ENCODE measurements at regions not wholly inside any gene's neighbourhood (a gene's known extent, or its start where the extent isn't known, plus 50 kb on each side); places are given as distances from the start of the nearest gene placed in this dataset.

DNA sequence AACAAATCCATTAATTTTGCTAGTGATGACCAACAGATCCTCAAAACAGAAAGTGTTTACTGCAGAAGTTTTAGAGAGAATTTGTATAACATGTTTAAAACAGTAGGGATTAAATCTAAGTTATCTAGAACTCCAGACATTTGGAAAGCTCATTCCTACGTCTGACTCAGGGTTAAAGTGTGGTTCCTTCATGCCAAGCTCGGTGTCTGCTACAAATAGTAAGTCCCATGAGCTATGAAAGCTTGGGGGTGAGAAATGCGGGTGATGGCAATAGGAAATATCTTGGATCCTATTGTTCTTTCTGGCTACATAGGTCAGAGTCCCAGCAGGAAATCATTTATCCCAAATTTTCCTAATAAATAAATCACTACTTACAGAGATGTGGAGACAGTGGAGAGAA lies 867.1 kb downstream of the UQCRFS1 start:
- H3K9me3 Mint-ChIP-seq, result no peaks in the 10 kb centered on the region
- H3K4me1 Mint-ChIP-seq (ENCODE audit: low read depth in 2 of 2), result no peaks in the 10 kb centered on the region
- no peak for DNase-seq (ENCODE audit: low spot score)
- peaks cover 1% of the 10 kb centered on the region for H3K36me3 Mint-ChIP-seq
- ATAC-seq, result no peak
- H3K4me3 Mint-ChIP-seq, result no peak overlapping the region
- H3K27me3 Mint-ChIP-seq, result peaks cover 0 to 7% of the 10 kb centered on the region in 2 donors
- H3K27ac Mint-ChIP-seq, result no peak overlapping the region

DNA sequence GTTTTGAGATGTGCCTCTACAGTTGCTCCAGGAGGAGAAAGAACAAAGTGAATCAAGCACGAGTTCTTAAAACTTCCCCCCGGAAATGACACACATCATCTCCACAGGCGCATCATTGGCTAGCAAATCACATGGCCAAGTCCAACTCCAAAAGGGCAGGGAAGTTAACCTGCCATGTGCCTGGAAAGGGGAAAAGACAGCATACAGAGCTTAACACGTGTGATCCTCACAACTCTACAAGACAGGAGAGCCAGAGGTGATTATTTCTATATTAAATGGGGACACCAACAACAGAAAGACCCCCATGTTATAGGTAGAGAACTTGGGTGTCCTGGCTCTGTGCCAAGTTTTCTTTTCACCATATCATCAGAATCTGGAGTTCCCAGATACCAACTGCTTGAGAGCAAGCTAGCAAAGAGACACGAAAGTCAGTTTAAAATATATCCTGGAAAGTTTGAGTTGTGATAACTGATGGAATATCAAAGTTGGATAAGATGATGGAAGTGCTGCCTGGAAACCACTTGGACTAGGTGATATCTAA lies 871.1 kb downstream of the UQCRFS1 start:
- Mint-ChIP-seq H3K27me3 (peaks cover 0 to 7% of the 10 kb centered on the region in 2 donors), H3K36me3 (peaks cover 7% of the 10 kb centered on the region), H3K9me3 (no peaks in the 10 kb centered on the region), H3K27ac (no peak overlapping the region), H3K4me3 (no peak overlapping the region), H3K4me1 (ENCODE audit: low read depth in 2 of 2) (no peaks in the 10 kb centered on the region)
- DNase-seq (ENCODE audit: low spot score) (no peak), ATAC-seq (no peak)

DNA sequence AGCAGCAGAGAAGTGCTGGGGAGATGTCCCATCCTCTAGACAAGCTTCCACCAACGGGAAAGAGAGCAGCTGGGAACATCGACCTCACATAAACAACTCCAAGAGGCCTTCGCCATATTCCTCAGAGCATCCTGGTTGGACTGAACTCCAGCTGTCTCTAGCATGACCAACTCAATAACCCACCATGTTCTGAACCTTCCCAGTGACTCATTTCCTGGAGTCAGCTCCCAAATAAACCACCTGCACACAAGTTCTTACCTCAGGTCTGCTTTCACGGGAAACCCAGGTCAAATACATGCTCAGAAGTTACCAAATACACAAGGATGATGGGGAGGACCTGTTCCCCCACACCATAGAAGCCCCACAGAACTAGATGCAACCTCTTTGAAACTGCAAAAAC lies 878.5 kb downstream of the UQCRFS1 start:
- no peak overlapping the region for H3K27ac Mint-ChIP-seq
- ATAC-seq (no peak), DNase-seq (ENCODE audit: low spot score) (no peak)
- H3K36me3 Mint-ChIP-seq, result peaks cover 7% of the 10 kb centered on the region
- no peaks in the 10 kb centered on the region for H3K9me3 Mint-ChIP-seq
- H3K4me3 Mint-ChIP-seq, result no peak overlapping the region
- H3K27me3 Mint-ChIP-seq, result no peaks in the 10 kb centered on the region
- no peaks in the 10 kb centered on the region for H3K4me1 Mint-ChIP-seq (ENCODE audit: low read depth in 2 of 2)

DNA sequence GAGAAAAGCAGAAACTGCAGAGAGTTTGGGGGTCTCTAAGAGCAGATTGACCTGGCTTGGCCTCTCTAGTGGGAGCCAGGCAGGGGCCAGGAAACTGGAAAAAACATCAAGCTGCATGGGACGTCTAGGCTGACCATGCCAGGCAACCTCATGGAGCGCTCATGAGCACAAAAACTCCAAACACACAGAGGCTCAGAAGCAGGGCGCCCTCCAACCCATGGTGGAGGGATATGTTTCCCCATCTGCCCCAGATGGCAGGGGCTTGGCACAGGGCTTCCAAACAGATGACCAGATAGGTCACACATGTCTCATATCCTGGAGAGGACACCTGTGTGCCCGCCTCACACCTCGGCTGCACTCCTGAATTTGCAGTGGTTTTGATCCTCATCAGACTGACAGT lies 879.0 kb downstream of the UQCRFS1 start:
- ATAC-seq (no peak), DNase-seq (ENCODE audit: low spot score) (no peak)
- H3K27me3 Mint-ChIP-seq, result no peaks in the 10 kb centered on the region
- peaks cover 2% of the 10 kb centered on the region for H3K36me3 Mint-ChIP-seq
- no peak overlapping the region for H3K4me3 Mint-ChIP-seq
- no peaks in the 10 kb centered on the region for H3K9me3 Mint-ChIP-seq
- H3K4me1 Mint-ChIP-seq (ENCODE audit: low read depth in 2 of 2), result no peaks in the 10 kb centered on the region
- no peak overlapping the region for H3K27ac Mint-ChIP-seq

DNA sequence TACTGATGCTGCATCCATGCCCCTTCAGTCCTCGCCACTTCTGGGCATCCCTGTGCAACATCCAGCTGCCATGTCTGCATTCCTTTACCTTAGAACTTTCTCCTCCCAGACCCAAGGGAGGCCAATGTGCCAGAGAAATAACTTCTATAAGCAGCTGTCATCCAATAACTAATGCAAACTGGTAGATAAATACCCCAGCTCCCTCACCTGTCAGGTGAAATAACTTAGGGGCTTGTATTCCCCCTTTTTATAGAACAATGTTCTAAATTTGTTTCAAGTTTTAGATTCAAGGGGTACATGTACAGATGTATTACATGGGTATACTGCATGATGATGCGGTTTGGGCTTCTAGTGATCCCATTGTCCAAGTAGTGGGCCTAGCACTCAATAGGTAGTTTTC lies 880.1 kb downstream of the UQCRFS1 start:
- Mint-ChIP-seq H3K36me3 (no peaks in the 10 kb centered on the region), H3K27ac (no peak overlapping the region), H3K27me3 (no peaks in the 10 kb centered on the region), H3K4me1 (ENCODE audit: low read depth in 2 of 2) (no peaks in the 10 kb centered on the region), H3K9me3 (no peaks in the 10 kb centered on the region), H3K4me3 (no peak overlapping the region)
- ATAC-seq, result no peak
- DNase-seq (ENCODE audit: low spot score), result no peak

DNA sequence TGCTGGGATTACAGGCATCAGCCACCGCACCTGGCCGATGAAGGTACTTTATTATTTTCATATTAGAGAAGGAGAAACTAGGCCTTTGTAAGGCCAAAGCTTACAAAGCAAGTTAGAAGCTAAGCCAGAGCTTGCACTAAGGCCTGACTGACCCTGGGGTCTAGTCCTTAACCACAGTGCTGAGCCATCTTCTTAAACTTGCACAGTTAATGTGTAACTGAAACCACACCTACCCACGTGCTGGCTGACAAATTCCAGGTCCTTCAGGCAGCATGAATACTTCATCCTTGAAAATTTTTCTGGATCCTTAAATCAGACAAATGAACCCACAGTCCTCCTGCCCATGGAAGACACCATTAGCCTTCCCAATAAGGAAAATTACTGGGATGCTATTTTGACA lies 880.6 kb downstream of the UQCRFS1 start:
- Mint-ChIP-seq H3K27me3 (no peaks in the 10 kb centered on the region), H3K4me1 (ENCODE audit: low read depth in 2 of 2) (no peaks in the 10 kb centered on the region), H3K36me3 (no peaks in the 10 kb centered on the region), H3K4me3 (no peak overlapping the region), H3K27ac (no peak overlapping the region), H3K9me3 (no peaks in the 10 kb centered on the region)
- no peak for DNase-seq (ENCODE audit: low spot score)
- ATAC-seq, result no peak

DNA sequence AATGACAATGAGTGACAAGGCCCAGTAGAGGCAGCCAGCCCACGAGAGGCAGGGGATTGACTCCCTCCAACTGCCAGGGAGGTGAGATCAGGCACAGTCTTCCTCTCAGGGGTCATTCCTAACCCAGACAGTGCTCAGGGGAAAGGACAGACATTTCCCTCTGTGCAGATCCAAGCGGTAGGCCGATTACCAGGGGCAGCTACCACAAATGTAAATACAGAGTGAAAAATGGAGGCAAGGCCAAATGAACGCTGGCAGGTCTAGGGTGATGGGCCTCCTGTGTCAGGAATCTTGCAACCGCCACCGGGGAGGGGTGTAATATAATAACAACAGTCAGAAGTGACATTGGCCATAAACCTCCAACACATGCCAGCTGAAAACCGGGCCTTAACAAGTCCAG lies 881.4 kb downstream of the UQCRFS1 start:
- no peaks in the 10 kb centered on the region for H3K36me3 Mint-ChIP-seq
- H3K27ac Mint-ChIP-seq, result no peak overlapping the region
- DNase-seq (ENCODE audit: low spot score) (no peak), ATAC-seq (no peak)
- H3K9me3 Mint-ChIP-seq, result no peaks in the 10 kb centered on the region
- H3K4me3 Mint-ChIP-seq, result no peak overlapping the region
- H3K4me1 Mint-ChIP-seq (ENCODE audit: low read depth in 2 of 2), result no peaks in the 10 kb centered on the region
- no peaks in the 10 kb centered on the region for H3K27me3 Mint-ChIP-seq

DNA sequence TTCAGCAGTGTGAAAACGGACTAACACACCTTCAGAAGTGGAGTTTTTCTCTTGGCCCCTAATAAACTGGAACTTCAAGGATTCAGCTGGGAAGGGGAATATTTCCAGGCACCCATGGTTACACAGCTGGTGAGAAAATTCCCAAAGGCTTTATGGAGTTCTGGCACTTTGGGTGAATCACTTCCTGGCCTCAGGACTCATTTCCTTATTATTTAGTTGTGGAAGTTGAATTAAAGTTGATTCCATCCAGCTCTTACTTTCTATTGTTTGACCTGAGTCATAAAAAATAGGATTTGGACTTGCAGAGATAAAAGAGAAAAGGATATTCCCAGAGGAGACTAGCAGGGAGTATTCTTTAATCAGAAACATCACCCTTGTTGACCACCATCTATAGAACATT lies 882.1 kb downstream of the UQCRFS1 start:
- no peak overlapping the region for H3K4me3 Mint-ChIP-seq
- DNase-seq (ENCODE audit: low spot score), result no peak
- peaks cover 0 to under 1% of the 10 kb centered on the region in 2 donors for H3K4me1 Mint-ChIP-seq (ENCODE audit: low read depth in 2 of 2)
- H3K9me3 Mint-ChIP-seq, result no peaks in the 10 kb centered on the region
- H3K27ac Mint-ChIP-seq, result no peak overlapping the region
- H3K36me3 Mint-ChIP-seq, result no peaks in the 10 kb centered on the region
- no peaks in the 10 kb centered on the region for H3K27me3 Mint-ChIP-seq
- ATAC-seq, result no peak

DNA sequence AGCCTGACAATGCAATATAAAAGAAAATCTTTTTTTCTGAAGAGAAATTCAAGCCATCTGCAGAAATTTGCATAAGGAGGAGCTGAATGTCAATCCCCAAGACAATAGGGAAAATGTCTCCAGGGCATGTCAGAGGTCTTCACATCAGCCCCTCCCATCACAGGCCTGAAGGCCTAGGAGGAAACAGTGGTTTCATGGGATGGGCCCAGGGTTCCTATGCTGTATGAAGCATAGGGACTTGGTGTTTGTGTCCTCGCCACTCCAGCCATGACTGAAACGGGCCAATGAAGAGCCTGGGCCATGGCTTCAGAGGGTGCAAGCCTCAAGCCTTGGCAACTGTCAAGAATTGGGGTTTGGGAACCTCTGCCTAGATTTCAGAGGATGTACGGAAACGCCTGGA lies 883.5 kb downstream of the UQCRFS1 start:
- peaks cover 0 to 4% of the 10 kb centered on the region in 2 donors for H3K4me1 Mint-ChIP-seq (ENCODE audit: low read depth in 2 of 2)
- no peaks in the 10 kb centered on the region for H3K9me3 Mint-ChIP-seq
- H3K4me3 Mint-ChIP-seq, result no peak overlapping the region
- H3K27ac Mint-ChIP-seq, result no peak overlapping the region
- DNase-seq (ENCODE audit: low spot score), result no peak
- ATAC-seq, result no peak
- no peaks in the 10 kb centered on the region for H3K27me3 Mint-ChIP-seq
- no peaks in the 10 kb centered on the region for H3K36me3 Mint-ChIP-seq

DNA sequence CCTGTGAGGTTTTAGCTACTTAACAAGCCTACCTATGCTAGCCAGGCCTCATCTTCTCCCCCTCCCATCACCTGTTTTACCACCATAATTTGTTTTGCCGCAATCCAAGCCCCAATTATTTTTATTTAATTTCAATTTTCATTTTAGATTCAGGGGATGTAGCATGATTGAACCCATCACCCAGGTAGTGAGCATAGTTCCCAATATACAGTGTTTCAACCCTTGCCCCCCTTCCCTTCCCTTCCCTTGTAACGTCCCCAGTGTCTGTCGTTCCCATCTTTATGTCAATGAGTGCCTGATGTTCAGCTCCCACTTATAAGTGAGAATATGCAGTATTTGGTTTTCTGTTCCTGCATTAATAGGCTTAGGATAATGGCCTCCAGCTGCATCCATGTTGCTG lies 885.0 kb downstream of the UQCRFS1 start:
- ATAC-seq (no peak), DNase-seq (ENCODE audit: low spot score) (no peak)
- Mint-ChIP-seq H3K4me3 (no peak overlapping the region), H3K9me3 (no peaks in the 10 kb centered on the region), H3K27ac (no peak overlapping the region), H3K36me3 (no peaks in the 10 kb centered on the region), H3K4me1 (ENCODE audit: low read depth in 2 of 2) (peaks cover 0 to 4% of the 10 kb centered on the region in 2 donors), H3K27me3 (no peaks in the 10 kb centered on the region)

DNA sequence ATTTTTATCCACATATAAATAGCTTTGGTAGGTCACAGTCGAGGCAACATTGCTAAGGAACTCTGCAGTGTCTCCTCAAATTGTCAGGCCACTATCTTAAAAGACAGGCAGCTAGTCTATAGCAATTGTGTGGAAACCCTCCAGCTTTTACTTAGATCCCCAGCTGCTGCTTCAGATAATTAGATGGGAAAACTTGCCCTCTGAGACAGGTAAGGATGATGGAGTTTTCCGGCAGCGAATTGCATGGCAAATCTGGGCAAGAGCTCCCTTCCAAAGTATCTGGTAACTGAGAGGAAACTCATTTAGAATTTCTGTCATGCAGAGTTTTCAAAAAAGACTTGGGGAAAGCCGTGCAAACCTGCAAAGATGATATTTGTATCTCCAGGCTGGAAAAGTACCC lies 886.2 kb downstream of the UQCRFS1 start:
- H3K4me1 Mint-ChIP-seq (ENCODE audit: low read depth in 2 of 2), result peaks cover 0 to 4% of the 10 kb centered on the region in 2 donors
- DNase-seq (ENCODE audit: low spot score) (no peak), ATAC-seq (no peak)
- H3K4me3 Mint-ChIP-seq, result no peak overlapping the region
- no peaks in the 10 kb centered on the region for H3K36me3 Mint-ChIP-seq
- no peaks in the 10 kb centered on the region for H3K9me3 Mint-ChIP-seq
- H3K27ac Mint-ChIP-seq, result no peak overlapping the region
- no peaks in the 10 kb centered on the region for H3K27me3 Mint-ChIP-seq

DNA sequence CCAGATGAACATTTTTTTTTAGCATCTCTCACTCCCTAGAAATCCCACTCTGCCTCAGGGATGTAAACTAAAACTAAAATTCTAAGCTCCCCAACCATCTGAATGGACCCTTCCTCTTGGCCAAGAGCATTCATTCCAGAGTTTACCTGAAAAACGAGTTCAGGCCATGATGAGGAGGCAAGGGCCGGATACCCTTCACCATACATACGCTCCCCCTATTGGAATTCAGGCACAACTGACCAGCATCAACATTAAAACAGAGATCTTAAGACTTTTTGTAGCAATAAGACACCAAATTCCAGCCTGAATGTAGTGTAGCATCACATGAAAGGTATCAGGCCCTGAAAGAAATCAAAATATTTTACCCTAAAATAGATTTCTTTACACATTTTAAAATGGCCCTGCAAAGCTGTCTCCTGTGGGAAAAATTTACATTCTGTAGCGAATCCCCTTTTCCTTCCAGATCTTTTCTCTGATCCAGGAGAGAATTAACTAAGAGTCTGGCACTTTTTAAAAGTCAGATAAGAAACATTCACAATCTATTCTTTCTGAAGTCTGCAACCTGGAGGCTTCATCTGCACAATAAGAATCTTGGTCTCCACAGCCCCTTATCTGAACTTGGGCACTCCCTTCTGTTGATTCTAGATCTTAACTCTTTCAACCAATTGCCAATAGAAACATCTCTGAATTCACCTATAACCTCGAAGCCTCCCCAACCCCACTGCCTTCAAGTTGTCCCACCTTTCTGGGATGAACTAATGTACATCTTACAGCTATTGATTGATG lies 888.5 kb downstream of the UQCRFS1 start:
- DNase-seq (ENCODE audit: low spot score) (no peak), ATAC-seq (no peak)
- no peaks in the 10 kb centered on the region for H3K9me3 Mint-ChIP-seq
- no peaks in the 10 kb centered on the region for H3K27me3 Mint-ChIP-seq
- H3K4me3 Mint-ChIP-seq, result no peak overlapping the region
- peaks cover 0 to 4% of the 10 kb centered on the region in 2 donors for H3K4me1 Mint-ChIP-seq (ENCODE audit: low read depth in 2 of 2)
- no peak overlapping the region for H3K27ac Mint-ChIP-seq
- no peaks in the 10 kb centered on the region for H3K36me3 Mint-ChIP-seq

DNA sequence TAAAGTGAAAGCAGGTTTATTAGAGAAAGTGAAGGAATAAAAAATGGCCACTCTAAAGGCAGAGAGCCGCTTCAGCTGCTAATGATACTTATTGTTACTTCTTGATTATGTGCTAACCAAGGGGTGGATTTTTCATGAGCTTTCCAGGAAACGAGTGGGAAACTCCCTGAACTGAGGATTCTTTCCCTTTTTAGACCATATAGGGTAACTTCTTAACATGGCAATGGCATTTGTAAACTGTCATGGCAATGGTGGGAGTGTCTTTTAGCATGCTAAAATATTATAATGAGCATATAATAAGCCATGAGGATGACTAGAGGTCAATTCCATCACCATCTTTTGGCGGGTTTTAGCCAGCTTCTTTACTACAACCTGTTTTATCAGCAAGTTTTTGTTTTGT lies 890.0 kb downstream of the UQCRFS1 start:
- Mint-ChIP-seq H3K27ac (no peak overlapping the region), H3K4me3 (no peak overlapping the region), H3K4me1 (ENCODE audit: low read depth in 2 of 2) (peaks cover 0 to 4% of the 10 kb centered on the region in 2 donors), H3K36me3 (no peaks in the 10 kb centered on the region), H3K27me3 (peaks cover 2 to 10% of the 10 kb centered on the region in 2 donors), H3K9me3 (no peaks in the 10 kb centered on the region)
- DNase-seq (ENCODE audit: low spot score) (no peak), ATAC-seq (no peak)

DNA sequence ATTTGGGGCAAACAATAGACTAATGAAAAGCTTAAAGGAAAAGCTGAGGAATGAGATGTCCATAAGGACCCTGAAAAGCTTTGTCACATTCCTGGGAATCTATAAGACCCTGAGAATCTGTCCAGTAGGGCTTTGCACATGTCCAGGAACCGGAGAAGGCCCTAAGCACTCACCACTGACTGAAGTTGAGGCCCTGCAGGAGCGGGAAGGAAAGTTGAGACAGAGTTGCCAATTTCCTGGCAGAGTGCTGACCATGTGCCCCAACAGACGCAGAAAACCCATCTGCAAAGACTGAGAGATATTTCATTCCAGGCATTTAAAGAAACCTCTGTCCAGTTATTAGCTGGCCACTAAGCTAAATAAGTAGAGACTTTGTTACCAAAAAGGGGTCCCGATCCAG lies 890.5 kb downstream of the UQCRFS1 start:
- H3K27ac Mint-ChIP-seq, result no peak overlapping the region
- no peaks in the 10 kb centered on the region for H3K36me3 Mint-ChIP-seq
- H3K9me3 Mint-ChIP-seq, result no peaks in the 10 kb centered on the region
- ATAC-seq, result no peak
- no peak for DNase-seq (ENCODE audit: low spot score)
- no peak overlapping the region for H3K4me3 Mint-ChIP-seq
- H3K27me3 Mint-ChIP-seq, result peaks cover 2 to 10% of the 10 kb centered on the region in 2 donors
- peaks cover 0 to 4% of the 10 kb centered on the region in 2 donors for H3K4me1 Mint-ChIP-seq (ENCODE audit: low read depth in 2 of 2)

DNA sequence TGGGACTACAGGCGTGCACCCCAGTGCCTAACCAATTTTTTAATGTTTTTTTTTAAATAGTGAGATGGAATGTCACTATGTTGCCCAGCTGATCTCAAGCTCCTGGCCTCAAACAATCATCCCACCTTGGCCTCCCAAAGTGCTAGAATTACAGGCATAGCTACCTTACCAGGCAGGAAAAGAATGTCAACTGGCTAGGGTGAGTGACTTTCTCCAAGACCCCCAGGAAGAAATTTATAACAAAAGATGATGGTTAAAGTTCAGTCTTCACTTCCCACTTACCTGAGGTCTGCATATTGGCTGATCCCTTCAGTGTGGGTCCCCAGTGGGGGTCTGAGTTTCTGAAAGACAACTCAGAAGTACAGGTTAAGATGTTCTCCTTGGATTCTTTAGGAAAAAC lies 893.0 kb downstream of the UQCRFS1 start:
- H3K4me3 Mint-ChIP-seq, result no peak overlapping the region
- H3K27me3 Mint-ChIP-seq, result peaks cover 2 to 10% of the 10 kb centered on the region in 2 donors
- DNase-seq (ENCODE audit: low spot score) (no peak), ATAC-seq (no peak)
- H3K27ac Mint-ChIP-seq, result no peak overlapping the region
- H3K4me1 Mint-ChIP-seq (ENCODE audit: low read depth in 2 of 2), result no peaks in the 10 kb centered on the region
- H3K9me3 Mint-ChIP-seq, result no peaks in the 10 kb centered on the region
- no peaks in the 10 kb centered on the region for H3K36me3 Mint-ChIP-seq
